Osteocyte (in vitro differentiated cells): ENCODE measurements at regions not wholly inside any gene's neighbourhood (a gene's known extent, or its start where the extent isn't known, plus 50 kb on each side); places are given as distances from the start of the nearest gene placed in this dataset.

Experiments used
- DNase-seq: peaks from one replicate; pipeline ENCODE4 v3.0.0; 2021; ENCODE audit warnings: mixed read lengths; ENCODE audit not compliant: unreplicated experiment; ENCODE audit errors: extremely low spot score
- H3K27ac Mint-ChIP-seq: one replicate; pipeline ENCODE4 v1.8.0; 2021; ENCODE audit warnings: mild to moderate bottlenecking, mixed read lengths; ENCODE audit not compliant: unreplicated experiment
- H3K27me3 Mint-ChIP-seq: one replicate; pipeline ENCODE4 v1.8.0; 2021; ENCODE audit warnings: mixed read lengths; ENCODE audit not compliant: unreplicated experiment
- H3K36me3 Mint-ChIP-seq: one replicate; pipeline ENCODE4 v1.8.0; 2021; ENCODE audit warnings: mixed read lengths; ENCODE audit not compliant: unreplicated experiment
- H3K4me1 Mint-ChIP-seq: one replicate; pipeline ENCODE4 v1.8.0; 2021; ENCODE audit warnings: mixed read lengths; ENCODE audit not compliant: unreplicated experiment
- H3K4me3 Mint-ChIP-seq: one replicate; pipeline ENCODE4 v1.8.0; 2021; ENCODE audit warnings: mild to moderate bottlenecking, moderate library complexity, mixed read lengths; ENCODE audit not compliant: unreplicated experiment
- H3K9me3 Mint-ChIP-seq: one replicate; pipeline ENCODE4 v1.8.0; 2021; ENCODE audit warnings: mixed read lengths; ENCODE audit not compliant: unreplicated experiment
- TF ChIP-seq, protein P1 (sequence below): fragments of 200-600 bp; sonication (generic); IDR thresholded peaks from 2 replicates; pipeline ENCODE4 v1.5.0; 2021; ENCODE audit warnings: antibody characterized with exemption, mild to moderate bottlenecking, moderate library complexity

DNA sequence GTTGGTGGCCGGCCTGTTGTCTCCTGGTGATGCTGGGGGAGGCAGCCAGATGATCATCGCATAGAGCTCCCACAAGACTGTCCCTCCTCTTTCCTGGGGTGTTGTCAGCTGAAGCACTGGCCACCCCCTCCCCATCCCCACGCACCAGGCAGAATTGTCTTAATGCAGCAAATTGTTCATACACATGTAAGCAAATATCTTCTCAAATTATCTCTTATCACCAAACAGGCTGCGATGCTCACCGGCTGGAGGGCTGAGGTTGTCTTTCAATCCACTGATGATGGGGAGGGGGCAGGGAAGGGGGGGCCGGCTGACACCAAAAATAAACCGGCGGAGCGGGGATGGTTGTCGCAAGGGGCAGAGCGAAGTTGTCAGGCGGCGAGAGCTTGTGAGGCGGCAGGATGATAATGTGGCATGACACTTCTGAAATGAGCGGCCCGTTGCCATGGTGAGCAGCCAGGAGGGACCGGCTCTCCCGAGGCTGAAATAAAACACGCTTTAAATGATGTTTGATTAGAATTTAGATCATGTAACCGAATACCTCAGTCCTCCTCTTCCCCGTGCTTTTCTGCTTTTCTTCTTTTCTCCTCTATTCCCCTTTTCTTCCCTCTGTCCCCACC, 59.8 kb downstream of the MRM1 start:
- no peaks in the 10 kb centered on the region for H3K9me3 Mint-ChIP-seq
- H3K27me3 Mint-ChIP-seq: peaks cover 42% of the 10 kb centered on the region

GRCh38 chr17:36661688-36662087, 60.3 kb downstream of the MRM1 start:
- TF ChIP-seq, protein P1, sequence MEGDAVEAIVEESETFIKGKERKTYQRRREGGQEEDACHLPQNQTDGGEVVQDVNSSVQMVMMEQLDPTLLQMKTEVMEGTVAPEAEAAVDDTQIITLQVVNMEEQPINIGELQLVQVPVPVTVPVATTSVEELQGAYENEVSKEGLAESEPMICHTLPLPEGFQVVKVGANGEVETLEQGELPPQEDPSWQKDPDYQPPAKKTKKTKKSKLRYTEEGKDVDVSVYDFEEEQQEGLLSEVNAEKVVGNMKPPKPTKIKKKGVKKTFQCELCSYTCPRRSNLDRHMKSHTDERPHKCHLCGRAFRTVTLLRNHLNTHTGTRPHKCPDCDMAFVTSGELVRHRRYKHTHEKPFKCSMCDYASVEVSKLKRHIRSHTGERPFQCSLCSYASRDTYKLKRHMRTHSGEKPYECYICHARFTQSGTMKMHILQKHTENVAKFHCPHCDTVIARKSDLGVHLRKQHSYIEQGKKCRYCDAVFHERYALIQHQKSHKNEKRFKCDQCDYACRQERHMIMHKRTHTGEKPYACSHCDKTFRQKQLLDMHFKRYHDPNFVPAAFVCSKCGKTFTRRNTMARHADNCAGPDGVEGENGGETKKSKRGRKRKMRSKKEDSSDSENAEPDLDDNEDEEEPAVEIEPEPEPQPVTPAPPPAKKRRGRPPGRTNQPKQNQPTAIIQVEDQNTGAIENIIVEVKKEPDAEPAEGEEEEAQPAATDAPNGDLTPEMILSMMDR: no peak
- no peaks in the 10 kb centered on the region for H3K36me3 Mint-ChIP-seq
- H3K9me3 Mint-ChIP-seq: no peaks in the 10 kb centered on the region
- H3K4me3 Mint-ChIP-seq: no peak overlapping the region
- no peak for DNase-seq
- H3K27ac Mint-ChIP-seq: no peak overlapping the region
- peaks cover 41% of the 10 kb centered on the region for H3K27me3 Mint-ChIP-seq
- H3K4me1 Mint-ChIP-seq: peaks cover 10% of the 10 kb centered on the region

More for the DNA sequence above, 59.8 kb downstream of the MRM1 start:
- TF ChIP-seq, protein P1: no peak
- Mint-ChIP-seq H3K36me3 (no peaks in the 10 kb centered on the region), H3K27ac (no peak overlapping the region), H3K4me3 (no peak overlapping the region), H3K4me1 (peaks cover 10% of the 10 kb centered on the region)
- DNase-seq: no peak

DNA sequence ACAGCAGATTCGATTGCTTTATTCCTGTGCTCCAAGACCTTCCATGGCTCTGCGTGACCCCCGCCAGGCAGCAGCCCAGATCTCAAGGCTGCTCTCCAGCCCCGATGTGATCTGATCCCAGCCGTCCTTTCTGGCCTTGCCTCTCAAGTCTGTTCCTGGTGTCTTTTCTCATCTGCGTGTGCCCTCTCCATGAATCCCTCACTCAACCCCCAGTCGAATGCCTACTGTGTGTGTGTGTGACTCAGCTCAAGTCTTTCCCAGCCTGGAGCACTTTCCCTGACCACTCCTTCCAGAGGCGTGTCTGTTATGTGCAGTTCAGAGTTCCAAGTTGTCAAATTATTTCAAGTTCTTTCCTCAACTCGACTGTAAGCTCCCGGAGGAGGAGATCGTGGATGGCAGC, 64.0 kb downstream of the MRM1 start:
- H3K4me1 Mint-ChIP-seq: peaks cover 8% of the 10 kb centered on the region
- peaks cover 40% of the 10 kb centered on the region for H3K27me3 Mint-ChIP-seq
- TF ChIP-seq, protein P1: no peak
- DNase-seq: no peak
- no peaks in the 10 kb centered on the region for H3K9me3 Mint-ChIP-seq
- H3K4me3 Mint-ChIP-seq: no peak overlapping the region
- no peaks in the 10 kb centered on the region for H3K36me3 Mint-ChIP-seq
- peak overlapping the region; percentile 58 for H3K27ac Mint-ChIP-seq

DNA sequence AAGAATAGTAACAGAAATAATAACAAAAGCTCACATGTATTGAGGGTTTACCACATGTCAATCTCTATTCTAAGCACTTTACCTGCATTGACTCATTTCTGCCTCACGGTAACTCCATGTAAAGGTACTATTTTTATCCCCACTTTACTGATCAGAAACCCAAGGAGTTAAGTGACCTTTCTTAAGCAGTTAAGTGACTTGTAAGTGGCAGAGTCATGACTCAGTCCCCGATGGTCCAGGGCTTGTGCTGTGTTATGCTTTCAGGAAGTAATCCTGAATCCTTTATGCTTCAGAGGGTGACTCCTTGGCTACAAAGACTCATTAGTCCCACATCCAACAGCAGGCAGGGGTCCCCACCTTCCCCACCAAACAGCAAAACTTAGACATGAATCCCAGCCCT, 66.5 kb downstream of the MRM1 start:
- Mint-ChIP-seq H3K36me3 (no peaks in the 10 kb centered on the region), H3K27me3 (peaks cover 34% of the 10 kb centered on the region), H3K9me3 (no peaks in the 10 kb centered on the region), H3K27ac (no peak overlapping the region), H3K4me1 (peaks cover 8% of the 10 kb centered on the region), H3K4me3 (no peak overlapping the region)
- no peak for DNase-seq
- TF ChIP-seq, protein P1: no peak

DNA sequence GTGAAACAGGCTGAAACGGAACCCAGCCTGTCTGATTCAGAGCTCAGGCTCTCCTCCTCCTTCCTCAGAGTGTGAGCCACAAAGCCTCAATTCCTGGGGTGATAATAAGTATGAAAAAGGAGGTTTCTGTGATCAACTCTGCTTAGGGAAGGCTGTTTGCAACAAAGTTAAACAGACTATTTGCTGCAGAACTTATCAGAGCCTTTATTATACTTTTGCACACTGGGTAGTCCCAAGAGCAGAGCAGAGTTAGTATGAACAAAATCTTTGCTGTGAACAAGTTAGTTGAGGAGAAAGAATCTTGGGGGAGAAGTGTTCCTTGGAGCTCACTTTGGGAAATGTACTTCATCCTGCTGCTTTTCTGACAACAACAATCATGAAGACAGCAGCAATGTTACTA, 67.4 kb downstream of the MRM1 start:
- Mint-ChIP-seq H3K9me3 (no peaks in the 10 kb centered on the region), H3K36me3 (no peaks in the 10 kb centered on the region), H3K27ac (no peak overlapping the region), H3K4me1 (peaks cover 8% of the 10 kb centered on the region), H3K27me3 (peaks cover 31% of the 10 kb centered on the region), H3K4me3 (no peak overlapping the region)
- TF ChIP-seq, protein P1: no peak
- no peak for DNase-seq
